ENCODE measurements at regions not wholly inside any gene's neighbourhood (a gene's known extent, or its start where the extent isn't known, plus 50 kb on each side); places are given as distances from the start of the nearest gene placed in this dataset.

DNA sequence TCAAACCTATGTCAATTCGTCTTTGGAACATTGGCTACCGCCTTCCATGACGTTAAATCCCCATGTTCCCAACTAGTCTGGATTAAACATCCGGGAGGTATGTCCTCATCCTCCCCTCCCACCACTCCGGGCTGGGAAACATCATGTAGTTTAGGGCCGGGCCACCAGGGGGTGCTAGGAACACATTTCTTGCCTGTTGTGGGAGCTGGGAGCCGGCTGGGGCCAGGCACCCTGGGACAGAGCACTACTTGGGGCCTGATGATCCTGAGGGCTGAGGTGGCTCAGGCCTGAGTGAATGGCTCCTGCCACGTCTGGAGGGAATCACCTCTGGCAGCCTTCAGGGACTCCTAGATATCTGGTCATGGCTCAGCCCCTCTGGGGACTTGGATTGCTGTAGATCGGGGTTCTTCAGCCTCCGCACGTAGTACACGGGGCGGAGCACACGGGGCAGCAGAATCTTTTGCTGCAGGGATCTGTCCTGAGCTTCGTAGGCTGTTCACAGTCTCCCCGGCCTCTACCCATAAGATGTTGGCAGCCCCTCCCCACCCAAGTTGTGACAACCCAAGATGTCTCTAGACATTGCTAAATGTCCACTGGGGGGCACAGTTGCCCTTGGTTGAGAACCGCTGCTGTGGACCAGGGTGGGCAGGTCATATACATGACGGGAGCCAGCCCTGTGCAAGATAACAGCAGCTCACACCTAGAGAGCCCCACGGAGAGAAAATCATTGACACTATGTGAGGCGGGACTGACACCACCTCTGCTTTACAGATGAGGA is 141.2 kb upstream of the ZNF716 start:
- TF ChIP-seq CTCF (IDR thresholded peaks at IDR 0.05) (peak; percentile 35), MXI1 (IDR thresholded peaks at IDR 0.05; ENCODE audit: low read depth, low read length) (no peak), SMC3 (IDR thresholded peaks at IDR 0.05; ENCODE audit: low read depth, low read length) (no peak), EP300 (IDR thresholded peaks at IDR 0.05; ENCODE audit: borderline replicate concordance in 1 of 2, low read depth in 1 of 2, low read length in 1 of 2) (no peak), NRF1 (IDR thresholded peaks at IDR 0.05; ENCODE audit: low read depth, low read length) (no peak), MAX (IDR thresholded peaks at IDR 0.05; ENCODE audit: low read depth) (no peak), TAF1 (IDR thresholded peaks at IDR 0.05; ENCODE audit: borderline replicate concordance, low read depth, low read length) (no peak)
- TF ChIP-seq, protein P1, sequence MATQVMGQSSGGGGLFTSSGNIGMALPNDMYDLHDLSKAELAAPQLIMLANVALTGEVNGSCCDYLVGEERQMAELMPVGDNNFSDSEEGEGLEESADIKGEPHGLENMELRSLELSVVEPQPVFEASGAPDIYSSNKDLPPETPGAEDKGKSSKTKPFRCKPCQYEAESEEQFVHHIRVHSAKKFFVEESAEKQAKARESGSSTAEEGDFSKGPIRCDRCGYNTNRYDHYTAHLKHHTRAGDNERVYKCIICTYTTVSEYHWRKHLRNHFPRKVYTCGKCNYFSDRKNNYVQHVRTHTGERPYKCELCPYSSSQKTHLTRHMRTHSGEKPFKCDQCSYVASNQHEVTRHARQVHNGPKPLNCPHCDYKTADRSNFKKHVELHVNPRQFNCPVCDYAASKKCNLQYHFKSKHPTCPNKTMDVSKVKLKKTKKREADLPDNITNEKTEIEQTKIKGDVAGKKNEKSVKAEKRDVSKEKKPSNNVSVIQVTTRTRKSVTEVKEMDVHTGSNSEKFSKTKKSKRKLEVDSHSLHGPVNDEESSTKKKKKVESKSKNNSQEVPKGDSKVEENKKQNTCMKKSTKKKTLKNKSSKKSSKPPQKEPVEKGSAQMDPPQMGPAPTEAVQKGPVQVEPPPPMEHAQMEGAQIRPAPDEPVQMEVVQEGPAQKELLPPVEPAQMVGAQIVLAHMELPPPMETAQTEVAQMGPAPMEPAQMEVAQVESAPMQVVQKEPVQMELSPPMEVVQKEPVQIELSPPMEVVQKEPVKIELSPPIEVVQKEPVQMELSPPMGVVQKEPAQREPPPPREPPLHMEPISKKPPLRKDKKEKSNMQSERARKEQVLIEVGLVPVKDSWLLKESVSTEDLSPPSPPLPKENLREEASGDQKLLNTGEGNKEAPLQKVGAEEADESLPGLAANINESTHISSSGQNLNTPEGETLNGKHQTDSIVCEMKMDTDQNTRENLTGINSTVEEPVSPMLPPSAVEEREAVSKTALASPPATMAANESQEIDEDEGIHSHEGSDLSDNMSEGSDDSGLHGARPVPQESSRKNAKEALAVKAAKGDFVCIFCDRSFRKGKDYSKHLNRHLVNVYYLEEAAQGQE (IDR thresholded peaks at IDR 0.05; ENCODE audit: low read depth, low read length), result no peak
